Ovary (tissue), 3 donors: ENCODE measurements at regions not wholly inside any gene's neighbourhood (a gene's known extent, or its start where the extent isn't known, plus 50 kb on each side); places are given as distances from the start of the nearest gene placed in this dataset.

Experiments
- CTCF ChIP-seq, 3 donors: fragments of 450-650 bp in 2 of 3; fragments of 200-600 bp in 1 of 3; IDR thresholded peaks; one replicate each; pipeline versions ENCODE4 v1.5.1 to v1.8.0; 2016 to 2022; ENCODE audit warnings: antibody characterized with exemption in 3 of 3, mild to moderate bottlenecking in 1 of 3
- EP300 ChIP-seq: sonication (generic); formaldehyde crosslinking; IDR thresholded peaks from one replicate; pipeline ENCODE4 v1.6.1; 2017; ENCODE audit warnings: antibody characterized with exemption
- donor health status: DM: no; HTN: no; CAD: no.

DNA sequence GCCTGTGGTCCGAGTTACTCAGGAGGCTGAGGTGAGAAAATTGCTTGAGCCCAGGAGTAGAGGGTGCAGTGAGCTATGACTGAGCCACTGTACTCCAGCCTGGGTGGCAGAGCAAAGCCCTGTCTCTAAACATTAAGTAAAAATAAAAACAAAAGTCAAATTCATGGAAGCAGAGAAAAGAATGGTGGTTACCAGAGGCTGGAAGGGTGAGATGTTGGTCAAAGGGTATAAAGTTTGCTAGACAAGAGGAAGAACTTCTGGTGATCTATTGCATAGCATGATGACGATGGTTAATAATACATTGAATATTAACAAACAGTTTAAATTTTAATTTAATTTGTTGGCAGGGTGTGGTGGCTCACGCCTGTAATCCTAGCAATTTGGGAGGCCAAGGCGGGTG, 68.1 kb downstream of the CRPPA start:
- TF ChIP-seq CTCF (IDR thresholded peaks at IDR 0.05) (no peak), EP300 (no peak)
